Keratinocyte (primary cell): ENCODE measurements at regions not wholly inside any gene's neighbourhood (a gene's known extent, or its start where the extent isn't known, plus 50 kb on each side); places are given as distances from the start of the nearest gene placed in this dataset.

Experiments used
- DNase-seq: peaks from one replicate; pipeline ENCODE4 v3.0.0-alpha.2; 2011; ENCODE audit warnings: low read depth, missing footprints, low spot score
- FAIRE-seq: peaks from 2 replicates; lab custom pipeline; 2011; peaks lifted over from hg19 to GRCh38; lab: Jason Lieb, UNC
- H2AFZ ChIP-seq: 2 replicates; pipeline ENCODE4 v1.6.0; 2012; ENCODE audit warnings: low read length, control low read depth, inconsistent platforms; ENCODE audit not compliant: control insufficient read depth
- H3K27ac ChIP-seq: 2 replicates; pipeline ENCODE4 v1.5.1; 2011; ENCODE audit warnings: low read length; ENCODE audit not compliant: control insufficient read depth, insufficient read depth
- H3K27me3 ChIP-seq: 3 replicates; pipeline ENCODE4 v1.6.0; 2011; ENCODE audit warnings: low read length; ENCODE audit not compliant: control insufficient read depth, insufficient read depth; ENCODE audit errors: extremely low read depth
- H3K36me3 ChIP-seq, 2 experiments: 2 replicates in 1 of 2; 3 replicates in 1 of 2; pipeline ENCODE4 v1.5.1; 2011; ENCODE audit warnings: low read length in 2 of 2, mild to moderate bottlenecking in 1 of 2; ENCODE audit not compliant: control insufficient read depth in 2 of 2, insufficient read depth in 2 of 2; ENCODE audit errors: extremely low read depth in 1 of 2
- H3K4me1 ChIP-seq: 3 replicates; pipeline ENCODE4 v1.5.1; 2011; ENCODE audit warnings: low read length; ENCODE audit not compliant: control insufficient read depth, insufficient read depth; ENCODE audit errors: extremely low read depth
- H3K4me2 ChIP-seq: 3 replicates; pipeline ENCODE4 v1.6.0; 2011; ENCODE audit warnings: low read depth, low read length; ENCODE audit not compliant: control insufficient read depth, insufficient read depth; ENCODE audit errors: extremely low read depth
- H3K4me3 ChIP-seq, 3 experiments: fragments of 200-600 bp in 1 of 3; sonication (generic) in 1 of 3; 2 replicates in 2 of 3; 3 replicates in 1 of 3; pipeline ENCODE4 v1.5.1; 2011 to 2016; ENCODE audit warnings: low read length in 3 of 3, mild to moderate bottlenecking in 3 of 3, control low read depth in 2 of 3, inconsistent platforms in 1 of 3, low read depth in 1 of 3, mixed read lengths in 1 of 3, mixed run types in 1 of 3, moderate library complexity in 1 of 3; ENCODE audit not compliant: control insufficient read depth in 2 of 3, insufficient read depth in 2 of 3; ENCODE audit errors: extremely low read depth in 1 of 3
- H3K79me2 ChIP-seq: 2 replicates; pipeline ENCODE4 v1.6.0; 2012; ENCODE audit warnings: low read length; ENCODE audit not compliant: control insufficient read depth, insufficient read depth
- H3K9ac ChIP-seq: 3 replicates; pipeline ENCODE4 v1.6.0; 2011; ENCODE audit warnings: low read length; ENCODE audit not compliant: control insufficient read depth, insufficient read depth; ENCODE audit errors: extremely low read depth
- H3K9me1 ChIP-seq: 3 replicates; pipeline ENCODE4 v1.6.0; 2011; ENCODE audit warnings: low read length; ENCODE audit not compliant: control insufficient read depth, insufficient read depth; ENCODE audit errors: extremely low read depth
- H3K9me3 ChIP-seq: 2 replicates; pipeline ENCODE4 v1.5.1; 2012; ENCODE audit warnings: low read depth, low read length; ENCODE audit not compliant: control insufficient read depth
- H4K20me1 ChIP-seq: 3 replicates; pipeline ENCODE4 v1.6.0; 2011; ENCODE audit warnings: low read length; ENCODE audit not compliant: control insufficient read depth, insufficient read depth; ENCODE audit errors: extremely low read depth
- CTCF ChIP-seq, 3 experiments: IDR thresholded peaks in 1 of 3; conservative IDR thresholded peaks in 1 of 3; optimal IDR thresholded peaks in 1 of 3; 2 replicates in 2 of 3; 3 replicates in 1 of 3; pipeline versions ENCODE3 to v1.5.1; 2011; ENCODE audit warnings: low read length in 3 of 3, mild to moderate bottlenecking in 3 of 3, moderate library complexity in 2 of 3, control low read depth in 1 of 3, inconsistent platforms in 1 of 3; ENCODE audit not compliant: insufficient read depth in 2 of 3; ENCODE audit errors: extremely low read depth in 1 of 3
- EZH2 ChIP-seq: IDR thresholded peaks from one replicate; pipeline ENCODE4 v1.6.1; 2012; ENCODE audit warnings: inconsistent platforms, mild to moderate bottlenecking, low read length, moderate library complexity
- dilution Hi-C: fragments of 300-500 bp; cut with MboI; formaldehyde crosslinking; loops from one replicate; pipeline ENCODE4 v1.7.0; 2020; ENCODE audit warnings: low sequenced_read_pairs; ENCODE audit not compliant: extremely low pct_ligation_motif_present

GRCh38 chr13:85093808-85094207 is 705.4 kb downstream of the SLITRK6 start:
- peak overlapping the region; percentile 83 for H2AFZ ChIP-seq
- dilution Hi-C loops, result no loop called here

DNA sequence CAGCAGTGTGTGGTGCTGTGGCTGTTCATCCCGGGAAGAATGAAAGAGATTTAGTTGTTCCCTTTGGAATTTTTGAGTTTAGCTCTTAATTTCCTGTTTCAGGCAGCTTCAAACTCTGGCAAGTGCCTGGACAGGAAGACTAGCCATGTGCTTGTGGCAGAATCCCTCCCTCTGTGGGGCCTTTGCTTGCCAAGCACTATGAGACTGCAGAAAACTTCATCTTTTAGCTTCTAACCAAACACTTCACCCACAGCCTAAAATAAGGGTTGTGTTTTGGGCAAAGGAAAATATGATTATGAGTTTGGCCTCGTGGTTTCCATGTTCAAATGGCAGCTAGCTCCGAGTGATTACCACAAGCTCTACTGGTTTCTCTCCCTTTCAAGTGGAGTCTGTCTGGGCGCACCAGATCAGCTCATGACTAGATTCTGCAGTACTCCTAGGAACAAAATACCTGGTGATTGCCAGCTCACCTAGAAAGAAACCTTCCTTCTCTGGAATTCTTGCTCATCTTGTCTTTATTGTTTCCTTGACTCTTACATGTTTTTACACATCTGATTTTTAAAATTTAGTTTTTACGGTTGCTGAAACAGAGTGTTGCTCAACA is 707.5 kb downstream of the SLITRK6 start:
- H3K27ac ChIP-seq, result no peak overlapping the region
- no peaks in the 10 kb centered on the region for H3K79me2 ChIP-seq
- H3K9me1 ChIP-seq, result no peaks in the 10 kb centered on the region
- DNase-seq, result no peak
- H3K9me3 ChIP-seq, result no peaks in the 10 kb centered on the region
- peak overlapping the region; percentile 36 for H2AFZ ChIP-seq
- H3K4me2 ChIP-seq, result no peak overlapping the region
- no peak for TF ChIP-seq CTCF (optimal IDR thresholded peaks at IDR 0.05 in 1 of 3, IDR thresholded peaks at IDR 0.05 in 1 of 3, conservative IDR thresholded peaks at IDR 0.05 in 1 of 3; ENCODE audit: extremely low read depth in 1 of 3, insufficient read depth in 2 of 3, low read length in 3 of 3)
- no peak for TF ChIP-seq EZH2
- no peak for FAIRE-seq
- H3K4me3 ChIP-seq, result no peak overlapping the region
- no peaks in the 10 kb centered on the region for H3K27me3 ChIP-seq
- H3K4me1 ChIP-seq, result peaks cover 19% of the 10 kb centered on the region
- dilution Hi-C loops, result no loop called here
- no peaks in the 10 kb centered on the region for H4K20me1 ChIP-seq
- H3K9ac ChIP-seq, result no peak overlapping the region
- no peaks in the 10 kb centered on the region for H3K36me3 ChIP-seq

More at GRCh38 chr13:85093808-85094207, 705.4 kb downstream of the SLITRK6 start:
- Histone ChIP-seq H3K9me1 (no peaks in the 10 kb centered on the region), H3K27ac (no peak overlapping the region), H3K4me2 (peak overlapping the region; percentile 45), H4K20me1 (no peaks in the 10 kb centered on the region), H3K36me3 (no peaks in the 10 kb centered on the region), H3K9ac (no peak overlapping the region), H3K9me3 (no peaks in the 10 kb centered on the region), H3K27me3 (no peaks in the 10 kb centered on the region), H3K4me3 (no peak overlapping the region), H3K79me2 (no peaks in the 10 kb centered on the region), H3K4me1 (peaks cover 19% of the 10 kb centered on the region)
- no peak for TF ChIP-seq CTCF (optimal IDR thresholded peaks at IDR 0.05 in 1 of 3, IDR thresholded peaks at IDR 0.05 in 1 of 3, conservative IDR thresholded peaks at IDR 0.05 in 1 of 3; ENCODE audit: extremely low read depth in 1 of 3, insufficient read depth in 2 of 3, low read length in 3 of 3)
- no peak for TF ChIP-seq EZH2
- peak; percentile 81 for FAIRE-seq
- peak; percentile 79 for DNase-seq
